ENCODE measurements at regions not wholly inside any gene's neighbourhood (a gene's known extent, or its start where the extent isn't known, plus 50 kb on each side); places are given as distances from the start of the nearest gene placed in this dataset.

GRCh38 chr6:167476844-167477595, 152.1 kb downstream of the TTLL2 start:
- ChIA-PET CTCF (ENCODE audit: unreplicated experiment) (no interaction called here), POLR2A (interaction anchor here (0.7 to 1.0 kb wide), 2 partner anchors 20 to 1897 kb away, joined by 3 to 5 read pairs; no protein-coding TSS in a partner anchor)
- no TSS peak for BruUV-seq (replicated peaks)
- no peak overlapping the region for H3K27ac ChIP-seq (ENCODE audit: low read depth, low read length, poor library complexity, severe bottlenecking)
- no peaks in the 10 kb centered on the region for H3K9me2 ChIP-seq (ENCODE audit: insufficient read depth, low read length)
- no peaks in the 10 kb centered on the region for H4K20me1 ChIP-seq (ENCODE audit: insufficient read depth, low read length)
- no peaks in the 10 kb centered on the region for H3K79me2 ChIP-seq (ENCODE audit: insufficient read depth, low read depth, low read length)
- H3K4me2 ChIP-seq (ENCODE audit: low read length), result no peak overlapping the region
- intact Hi-C loops (cut with micrococcal nuclease; ENCODE audit: unreplicated experiment), result no loop called here
- H3K9me3 ChIP-seq (ENCODE audit: low read length), result no peaks in the 10 kb centered on the region
- TF ChIP-seq EZH2phosphoT487 (IDR thresholded peaks at IDR 0.05; ENCODE audit: borderline replicate concordance, low read depth, low read length), result no peak
- no peak for TF ChIP-seq CTCF (conservative IDR thresholded peaks at IDR 0.05; ENCODE audit: low read length)
- H3K4me3 ChIP-seq (ENCODE audit: low read depth, low read length, poor library complexity, severe bottlenecking), result no peak overlapping the region
- no peak overlapping the region for H2AFZ ChIP-seq (ENCODE audit: low read length)
- DNase-seq (ENCODE audit: low spot score), result no peak
- H3K4me1 ChIP-seq (ENCODE audit: insufficient read depth, low read length, poor library complexity, severe bottlenecking), result no peaks in the 10 kb centered on the region
- H3K36me3 ChIP-seq (ENCODE audit: insufficient read depth, low read length), result no peaks in the 10 kb centered on the region

- POLR2A ChIA-PET, result interaction anchor here (0.7 kb wide), 1 partner anchor 1896 kb away, joined by 5 read pairs; no protein-coding TSS in a partner anchor
- no peak overlapping the region for H3K27ac ChIP-seq (ENCODE audit: low read depth, low read length, poor library complexity, severe bottlenecking)
- no peaks in the 10 kb centered on the region for H3K9me3 ChIP-seq (ENCODE audit: low read length)
- no peaks in the 10 kb centered on the region for H3K9me2 ChIP-seq (ENCODE audit: insufficient read depth, low read length)
- H3K4me3 ChIP-seq (ENCODE audit: low read depth, low read length, poor library complexity, severe bottlenecking), result no peak overlapping the region
- BruUV-seq (replicated peaks), result no TSS peak
- no peaks in the 10 kb centered on the region for H4K20me1 ChIP-seq (ENCODE audit: insufficient read depth, low read length)
- TF ChIP-seq EZH2phosphoT487 (IDR thresholded peaks at IDR 0.05; ENCODE audit: borderline replicate concordance, low read depth, low read length) (no peak), CTCF (conservative IDR thresholded peaks at IDR 0.05; ENCODE audit: low read length) (no peak)
- no peaks in the 10 kb centered on the region for H3K4me1 ChIP-seq (ENCODE audit: insufficient read depth, low read length, poor library complexity, severe bottlenecking)
- H3K36me3 ChIP-seq (ENCODE audit: insufficient read depth, low read length), result no peaks in the 10 kb centered on the region
- CTCF ChIA-PET (ENCODE audit: unreplicated experiment), result no interaction called here
- H3K4me2 ChIP-seq (ENCODE audit: low read length), result no peak overlapping the region
- no peak overlapping the region for H2AFZ ChIP-seq (ENCODE audit: low read length)
- no peak for DNase-seq (ENCODE audit: low spot score)
- intact Hi-C loops (cut with micrococcal nuclease; ENCODE audit: unreplicated experiment), result no loop called here
- H3K79me2 ChIP-seq (ENCODE audit: insufficient read depth, low read depth, low read length), result no peaks in the 10 kb centered on the region
These were observed 152.8 kb downstream of the TTLL2 start for GRCh38 chr6:167477688-167478087.

GRCh38 chr6:167479301-167479700, 154.4 kb downstream of the TTLL2 start:
- Histone ChIP-seq H3K4me2 (ENCODE audit: low read length) (no peak overlapping the region), H3K9me2 (ENCODE audit: insufficient read depth, low read length) (no peaks in the 10 kb centered on the region), H3K79me2 (ENCODE audit: insufficient read depth, low read depth, low read length) (no peaks in the 10 kb centered on the region), H3K36me3 (ENCODE audit: insufficient read depth, low read length) (no peaks in the 10 kb centered on the region), H3K4me3 (ENCODE audit: low read depth, low read length, poor library complexity, severe bottlenecking) (no peak overlapping the region), H2AFZ (ENCODE audit: low read length) (no peak overlapping the region), H3K4me1 (ENCODE audit: insufficient read depth, low read length, poor library complexity, severe bottlenecking) (no peaks in the 10 kb centered on the region), H4K20me1 (ENCODE audit: insufficient read depth, low read length) (no peaks in the 10 kb centered on the region), H3K27ac (ENCODE audit: low read depth, low read length, poor library complexity, severe bottlenecking) (no peak overlapping the region), H3K9me3 (ENCODE audit: low read length) (no peaks in the 10 kb centered on the region)
- CTCF ChIA-PET (ENCODE audit: unreplicated experiment), result interaction anchor here (0.8 kb wide), 1 partner anchor 15 kb away, joined by 3 read pairs; no protein-coding TSS in a partner anchor
- POLR2A ChIA-PET, result interaction anchor here (0.6 to 1.1 kb wide), 2 partner anchors 10 to 11 kb away, joined by 3 to 4 read pairs; no protein-coding TSS in a partner anchor
- intact Hi-C loops (cut with micrococcal nuclease; ENCODE audit: unreplicated experiment), result no loop called here
- TF ChIP-seq EZH2phosphoT487 (IDR thresholded peaks at IDR 0.05; ENCODE audit: borderline replicate concordance, low read depth, low read length), result no peak
- no peak for TF ChIP-seq CTCF (conservative IDR thresholded peaks at IDR 0.05; ENCODE audit: low read length)
- DNase-seq (ENCODE audit: low spot score), result no peak
- BruUV-seq (replicated peaks), result no TSS peak
